Cerebellar cortex (tissue), 1 donor: ENCODE measurements at regions not wholly inside any gene's neighbourhood (a gene's known extent, or its start where the extent isn't known, plus 50 kb on each side); places are given as distances from the start of the nearest gene placed in this dataset.
"Not testable (repeated sequence)": the region's sequence is repeated elsewhere in the genome, so short reads cannot be mapped to it uniquely, and the experiment has no call there.

Experiments
- DNase-seq: peaks from one replicate; pipeline ENCODE4 v3.0.0-alpha.2; 2015; ENCODE audit warnings: low spot score

GRCh38 chr18:8499810-8500675, 109.2 kb upstream of the RAB12 start:
- DNase-seq: no peak

GRCh38 chr18:8501044-8501443, 108.2 kb upstream of the RAB12 start:
- DNase-seq: no peak

- DNase-seq: no peak
These were observed 106.0 kb upstream of the RAB12 start for GRCh38 chr18:8503248-8503647.

- DNase-seq: no peak
These were observed 104.8 kb upstream of the RAB12 start for GRCh38 chr18:8504424-8504823.

- DNase-seq: no peak
These were observed 104.3 kb upstream of the RAB12 start for GRCh38 chr18:8504880-8505435.

GRCh38 chr18:8506251-8507049, 102.8 kb upstream of the RAB12 start:
- no peak for DNase-seq

GRCh38 chr18:8507361-8507760, 101.9 kb upstream of the RAB12 start:
- DNase-seq: no peak

- DNase-seq: no peak
These were observed 101.1 kb upstream of the RAB12 start for GRCh38 chr18:8507915-8508705.

GRCh38 chr18:8513249-8513648, 96.0 kb upstream of the RAB12 start:
- no peak for DNase-seq

GRCh38 chr18:8514409-8514808, 94.8 kb upstream of the RAB12 start:
- no peak for DNase-seq

GRCh38 chr18:8515142-8515865, 93.9 kb upstream of the RAB12 start:
- peak; percentile 18 for DNase-seq

- peak; percentile 67 for DNase-seq
These were observed 92.6 kb upstream of the RAB12 start for GRCh38 chr18:8516371-8517250.

GRCh38 chr18:8517276-8517675, 92.0 kb upstream of the RAB12 start:
- no peak for DNase-seq

GRCh38 chr18:8519102-8519501, 90.1 kb upstream of the RAB12 start:
- DNase-seq: peak; percentile 93

GRCh38 chr18:8520266-8520665, 89.0 kb upstream of the RAB12 start:
- DNase-seq: no peak

GRCh38 chr18:8522756-8523155, 86.5 kb upstream of the RAB12 start:
- no peak for DNase-seq

GRCh38 chr18:8525692-8526091, 83.5 kb upstream of the RAB12 start:
- no peak for DNase-seq

GRCh38 chr18:8526332-8526731, 82.9 kb upstream of the RAB12 start:
- no peak for DNase-seq

- no peak for DNase-seq
These were observed 79.6 kb upstream of the RAB12 start for GRCh38 chr18:8529609-8530008.

GRCh38 chr18:8531084-8531483, 78.2 kb upstream of the RAB12 start:
- not testable (repeated sequence) for DNase-seq
